PC-3 (cell line): ENCODE measurements at regions not wholly inside any gene's neighbourhood (a gene's known extent, or its start where the extent isn't known, plus 50 kb on each side); places are given as distances from the start of the nearest gene placed in this dataset.

ENCODE experiments used
- ATAC-seq: fragments of 200-7000 bp; cut with Tn5 transposase; 2 replicates; pipeline ENCODE4 v1.9.1; 2020; ENCODE audit warnings: mild to moderate bottlenecking, moderate library complexity
- BruUV-seq: library from RNA; stranded (reverse); fragments of 400-500 nt; replicated peaks from 2 replicates; lab custom pipeline; 2021; lab: Mats Ljungman, UMichigan
- CTCF ChIA-PET: fragments of 300-600 bp; sonication (Branson Sonifier 250); formaldehyde crosslinking; loops from one replicate; lab custom pipeline; 2022; ENCODE audit warnings: antibody characterized with exemption; lab: Charles Lee
- POLR2A ChIA-PET: fragments of 300-600 bp; sonication (Branson Sonifier 250); formaldehyde crosslinking; loops from one replicate; lab custom pipeline; 2022; ENCODE audit warnings: antibody characterized with exemption; ENCODE audit not compliant: unreplicated experiment; lab: Charles Lee
- DNase-seq: peaks from one replicate; pipeline ENCODE4 v3.0.0-alpha.2; 2015
- H2AFZ ChIP-seq: fragments of 300-600 bp; sonication (generic); 2 replicates; pipeline ENCODE4 v1.6.0; 2016; ENCODE audit warnings: antibody characterized with exemption, low read length
- H3F3A ChIP-seq: fragments of 300-600 bp; sonication (generic); one replicate; pipeline ENCODE4 v1.6.0; 2017; ENCODE audit warnings: antibody characterized with exemption, low read length, control low read depth, mild to moderate bottlenecking; ENCODE audit not compliant: unreplicated experiment
- H3K27ac ChIP-seq: fragments of 300-600 bp; sonication (generic); 2 replicates; pipeline ENCODE4 v1.5.1; 2016; ENCODE audit warnings: mild to moderate bottlenecking, low read length
- H3K27me3 ChIP-seq: fragments of 300-600 bp; sonication (generic); 2 replicates; pipeline ENCODE4 v1.6.1; 2016; ENCODE audit warnings: low read length, mixed read lengths
- H3K36me3 ChIP-seq: fragments of 300-600 bp; sonication (generic); 2 replicates; pipeline ENCODE4 v1.6.1; 2016; ENCODE audit warnings: low read depth, mixed run types, low read length, mixed read lengths
- H3K4me1 ChIP-seq: fragments of 300-600 bp; sonication (generic); 2 replicates; pipeline ENCODE4 v1.5.1; 2016; ENCODE audit warnings: low read length; ENCODE audit not compliant: insufficient read depth
- H3K4me2 ChIP-seq: fragments of 300-600 bp; sonication (generic); 2 replicates; pipeline ENCODE4 v1.6.0; 2016; ENCODE audit warnings: low read length
- H3K4me3 ChIP-seq: fragments of 300-600 bp; sonication (generic); 2 replicates; pipeline ENCODE4 v1.5.1; 2016; ENCODE audit warnings: mild to moderate bottlenecking, low read length, mixed read lengths
- H3K79me2 ChIP-seq: fragments of 300-600 bp; sonication (generic); 2 replicates; pipeline ENCODE4 v1.6.1; 2017; ENCODE audit warnings: low read length, mixed read lengths
- H3K9ac ChIP-seq: fragments of 300-600 bp; sonication (generic); 2 replicates; pipeline ENCODE4 v1.6.0; 2016; ENCODE audit warnings: mild to moderate bottlenecking, low read length
- H3K9me2 ChIP-seq: fragments of 300-600 bp; sonication (generic); replicated peaks from 2 replicates; pipeline ENCODE4 v1.6.1; 2016; ENCODE audit warnings: mixed run types, low read length, mixed read lengths
- H3K9me3 ChIP-seq: fragments of 300-600 bp; sonication (generic); 2 replicates; pipeline ENCODE4 v1.6.1; 2016; ENCODE audit warnings: low read length, mixed read lengths
- H4K20me1 ChIP-seq: fragments of 300-600 bp; sonication (generic); 2 replicates; pipeline ENCODE4 v1.6.1; 2016; ENCODE audit warnings: low read length, mixed read lengths
- CTCF ChIP-seq: fragments of 300-600 bp; sonication (generic); conservative IDR thresholded peaks from 2 replicates; pipeline ENCODE4 v1.5.1; 2017; ENCODE audit warnings: antibody characterized with exemption, low read depth, mild to moderate bottlenecking, low read length
- EZH2 ChIP-seq: fragments of 300-600 bp; sonication (generic); IDR thresholded peaks from one replicate; pipeline ENCODE4 v1.6.1; 2017; ENCODE audit warnings: antibody characterized with exemption, mild to moderate bottlenecking, low read length; ENCODE audit not compliant: unreplicated experiment
- EZH2phosphoT487 ChIP-seq: fragments of 300-600 bp; sonication (generic); IDR thresholded peaks from 2 replicates; pipeline ENCODE4 v1.6.1; 2018; ENCODE audit warnings: mild to moderate bottlenecking, antibody characterized with exemption, low read length, borderline replicate concordance
- intact Hi-C: fragments of 100-400 bp; cut with micrococcal nuclease; formaldehyde crosslinking; loops from 2 replicates; pipeline ENCODE4 v1.9.0; 2023

- intact Hi-C loops: no loop called here
- H3K79me2 ChIP-seq: no peaks in the 10 kb centered on the region
- ChIA-PET POLR2A (no interaction called here), CTCF (no interaction called here)
- peak overlapping the region; percentile 48; the same call in 1 of the 2 replicates for H3K4me3 ChIP-seq
- H3F3A ChIP-seq: peaks cover 9% of the 10 kb centered on the region
- no peaks in the 10 kb centered on the region for H3K9me3 ChIP-seq
- TF ChIP-seq CTCF (no peak), EZH2phosphoT487 (no peak), EZH2 (no peak)
- H3K27ac ChIP-seq: peak overlapping the region; percentile 98
- H2AFZ ChIP-seq: no peak overlapping the region
- H3K27me3 ChIP-seq: no peaks in the 10 kb centered on the region
- H3K4me1 ChIP-seq: peaks cover 29% of the 10 kb centered on the region
- H3K36me3 ChIP-seq: no peaks in the 10 kb centered on the region
- H3K9me2 ChIP-seq: no peaks in the 10 kb centered on the region
- no TSS peak for BruUV-seq
- no peaks in the 10 kb centered on the region for H4K20me1 ChIP-seq
- peak overlapping the region; percentile 83 for H3K4me2 ChIP-seq
- peak; percentile 89 for DNase-seq
- peak; percentile 80 for ATAC-seq
- peak overlapping the region; percentile 81 for H3K9ac ChIP-seq
Observed at GRCh38 chr12:39235990-39236767, 206.7 kb downstream of the KIF21A start.

GRCh38 chr12:39230086-39230485, 212.8 kb downstream of the KIF21A start:
- DNase-seq (peak; percentile 87), ATAC-seq (peak; percentile 91)
- CTCF ChIA-PET: no interaction called here
- peak overlapping the region; percentile 36 for H3K27ac ChIP-seq
- H2AFZ ChIP-seq: no peak overlapping the region
- no peaks in the 10 kb centered on the region for H4K20me1 ChIP-seq
- H3K4me1 ChIP-seq: peaks cover 11% of the 10 kb centered on the region
- no peaks in the 10 kb centered on the region for H3K9me2 ChIP-seq
- no peaks in the 10 kb centered on the region for H3K79me2 ChIP-seq
- H3K9ac ChIP-seq: no peak overlapping the region
- no peaks in the 10 kb centered on the region for H3K9me3 ChIP-seq
- H3K4me3 ChIP-seq: no peak overlapping the region
- intact Hi-C loops: no loop called here
- no peaks in the 10 kb centered on the region for H3F3A ChIP-seq
- no peaks in the 10 kb centered on the region for H3K27me3 ChIP-seq
- H3K4me2 ChIP-seq: no peak overlapping the region
- no TSS peak for BruUV-seq
- POLR2A ChIA-PET: no interaction called here
- H3K36me3 ChIP-seq: no peaks in the 10 kb centered on the region
- TF ChIP-seq EZH2phosphoT487 (no peak), EZH2 (no peak), CTCF (no peak)

GRCh38 chr12:39227218-39227617, 215.7 kb downstream of the KIF21A start:
- Histone ChIP-seq H3K36me3 (no peaks in the 10 kb centered on the region), H3K9me3 (no peaks in the 10 kb centered on the region), H3K27me3 (no peaks in the 10 kb centered on the region), H3K4me2 (no peak overlapping the region), H3K9ac (no peak overlapping the region), H3F3A (no peaks in the 10 kb centered on the region), H3K79me2 (no peaks in the 10 kb centered on the region), H3K4me3 (no peak overlapping the region), H3K27ac (no peak overlapping the region), H4K20me1 (no peaks in the 10 kb centered on the region), H2AFZ (no peak overlapping the region), H3K4me1 (peaks cover 11% of the 10 kb centered on the region), H3K9me2 (no peaks in the 10 kb centered on the region)
- CTCF ChIA-PET: no interaction called here
- intact Hi-C loops: no loop called here
- POLR2A ChIA-PET: no interaction called here
- no TSS peak for BruUV-seq
- ATAC-seq (no peak), DNase-seq (no peak)
- TF ChIP-seq EZH2phosphoT487: no peak
- no peak for TF ChIP-seq EZH2
- TF ChIP-seq CTCF: no peak
